ENCODE measurements at regions not wholly inside any gene's neighbourhood (a gene's known extent, or its start where the extent isn't known, plus 50 kb on each side); places are given as distances from the start of the nearest gene placed in this dataset.

GRCh38 chr5:34530637-34531036 lies 125.5 kb upstream of the RAI14 start:
- intact Hi-C loops (cut with micrococcal nuclease) (no loop called here), dilution Hi-C loops (cut with MboI; ENCODE audit: extremely low pct_ligation_motif_present, low sequenced_read_pairs) (no loop called here)
- H3K9me3 ChIP-seq (replicated peaks; ENCODE audit: control insufficient read depth, insufficient read depth, low read length) = no peaks in the 10 kb centered on the region
- TF ChIP-seq EZH2 (IDR thresholded peaks at IDR 0.05; ENCODE audit: borderline replicate concordance, low read depth, low read length, severe bottlenecking) (no peak), FOS (IDR thresholded peaks at IDR 0.05; ENCODE audit: borderline replicate concordance, insufficient read depth, low read length) (no peak), CTCF (IDR thresholded peaks at IDR 0.05; ENCODE audit: extremely low read depth in 1 of 2, insufficient read depth in 1 of 2, low read depth in 1 of 2, low read length in 2 of 2) (no peak), JUN (IDR thresholded peaks at IDR 0.05; ENCODE audit: borderline replicate concordance, insufficient read depth, insufficient read length, low read depth) (no peak), MYC (IDR thresholded peaks at IDR 0.05; ENCODE audit: low read depth, low read length) (no peak), POLR2AphosphoS5 (IDR thresholded peaks at IDR 0.05; ENCODE audit: insufficient read depth, low read depth, low read length) (no peak), GATA2 (IDR thresholded peaks at IDR 0.05; ENCODE audit: insufficient read depth, insufficient read length, low read depth, low read length) (no peak), POLR2A (IDR thresholded peaks at IDR 0.05; ENCODE audit: low read depth, low read length) (no peak)
- no peak overlapping the region for H3K4me2 ChIP-seq (ENCODE audit: insufficient read depth, low read length)
- no TSS peak for BruUV-seq (replicated peaks)
- ChIA-PET POLR2A (no interaction called here), CTCF (no interaction called here)
- no peaks in the 10 kb centered on the region for H3K9me1 ChIP-seq (replicated peaks; ENCODE audit: control insufficient read depth, extremely low read depth, insufficient read depth, low read length)
- no peaks in the 10 kb centered on the region for H4K20me1 ChIP-seq (replicated peaks; ENCODE audit: control insufficient read depth, extremely low read depth, insufficient read depth, low read length)
- H3K36me3 ChIP-seq (ENCODE audit: control insufficient read depth in 2 of 2, extremely low read depth in 1 of 2, insufficient read depth in 2 of 2, low read length in 2 of 2) = no peaks in the 10 kb centered on the region
- no peaks in the 10 kb centered on the region for H3K27me3 ChIP-seq (ENCODE audit: control insufficient read depth in 2 of 2, insufficient read depth in 2 of 2, low read length in 2 of 2)
- H3K27ac ChIP-seq (ENCODE audit: insufficient read depth, low read depth, low read length) = no peak overlapping the region
- no peak overlapping the region for H2AFZ ChIP-seq (ENCODE audit: low read depth, low read length)
- FAIRE-seq (no peak), DNase-seq (ENCODE audit: low read depth, low spot score) (peak; percentile 28)
- peaks cover 27% of the 10 kb centered on the region for H3K4me1 ChIP-seq (ENCODE audit: control insufficient read depth, extremely low read depth, insufficient read depth, low read length)
- H3K4me3 ChIP-seq (replicated peaks in 1 of 3; ENCODE audit: insufficient read depth in 1 of 3, low read depth in 1 of 3, low read length in 3 of 3) = no peak overlapping the region
- H3K9ac ChIP-seq (replicated peaks; ENCODE audit: extremely low read depth, insufficient read depth, low read length) = no peak overlapping the region
- H3K79me2 ChIP-seq (ENCODE audit: control insufficient read depth, insufficient read depth, low read length) = no peaks in the 10 kb centered on the region
